K562 (cell line): ENCODE measurements at regions not wholly inside any gene's neighbourhood (a gene's known extent, or its start where the extent isn't known, plus 50 kb on each side); places are given as distances from the start of the nearest gene placed in this dataset.

Experiments
- CC2D1A ChIP-seq: fragments of 450-650 bp; IDR thresholded peaks from 2 replicates; pipeline ENCODE4 v1.6.1; 2017; ENCODE audit warnings: mild to moderate bottlenecking
- CHD2 ChIP-seq: IDR thresholded peaks from 2 replicates; pipeline ENCODE4 v1.6.1; 2011; ENCODE audit warnings: low read depth, low read length
- ELF1 ChIP-seq: fragments of 200-800 bp; sonication (Bioruptor generic); IDR thresholded peaks from 2 replicates; pipeline ENCODE4 v1.6.1; 2016; ENCODE audit warnings: missing genetic modification characterization, missing compliant biosample characterization
- EP300 ChIP-seq: IDR thresholded peaks from 2 replicates; pipeline ENCODE4 v1.6.1; 2012; ENCODE audit warnings: low read length, improper control_type of control experiment
- L3MBTL2 ChIP-seq: fragments of 450-650 bp; IDR thresholded peaks from 2 replicates; pipeline ENCODE4 v1.6.1; 2016; ENCODE audit warnings: mild to moderate bottlenecking, moderate library complexity
- NFIC ChIP-seq: fragments of 450-650 bp; IDR thresholded peaks from 2 replicates; pipeline ENCODE4 v1.6.1; 2017; ENCODE audit warnings: mild to moderate bottlenecking, inconsistent platforms
- RFX5 ChIP-seq: IDR thresholded peaks from 2 replicates; pipeline ENCODE4 v1.6.1; 2011; ENCODE audit warnings: low read depth, mild to moderate bottlenecking, improper control_type of control experiment, low read length
- SIN3A ChIP-seq, 2 experiments: fragments of 150-350 bp in 1 of 2; IDR thresholded peaks; 2 replicates each; pipeline ENCODE4 v1.6.1; 2011 to 2016; ENCODE audit warnings: borderline replicate concordance in 2 of 2, low read depth in 2 of 2, low read length in 2 of 2, mild to moderate bottlenecking in 2 of 2, moderate library complexity in 2 of 2; ENCODE audit not compliant: control insufficient read depth in 1 of 2
- SIX5 ChIP-seq, 2 experiments: IDR thresholded peaks; 2 replicates each; pipeline ENCODE4 v1.6.1; 2011; ENCODE audit warnings: low read length in 2 of 2, borderline replicate concordance in 1 of 2, low read depth in 1 of 2, mild to moderate bottlenecking in 1 of 2, moderate library complexity in 1 of 2; ENCODE audit not compliant: insufficient read depth in 1 of 2
- U2AF2 ChIP-seq: fragments of 200-400 bp; formaldehyde crosslinking; optimal IDR thresholded peaks from 2 replicates; pipeline ENCODE3; 2017; ENCODE audit warnings: low read depth, mild to moderate bottlenecking, low read length
- ZNF175 ChIP-seq: fragments of 200-800 bp; sonication (Bioruptor generic); IDR thresholded peaks from 2 replicates; pipeline ENCODE4 v1.6.1; 2016; ENCODE audit warnings: low read depth, mild to moderate bottlenecking, missing genetic modification characterization, missing compliant biosample characterization
- ZNF253 ChIP-seq: fragments of 250-450 bp; sonication (Bioruptor Pico); conservative IDR thresholded peaks from 2 replicates; pipeline ENCODE4 v1.6.1; 2021; ENCODE audit warnings: mild to moderate bottlenecking
- TF ChIP-seq, protein P1 (sequence below), 3 experiments: IDR thresholded peaks in 2 of 3; conservative IDR thresholded peaks in 1 of 3; 2 replicates each; pipeline ENCODE4 v1.5.1; 2011 to 2012; ENCODE audit warnings: low read length in 3 of 3, mild to moderate bottlenecking in 3 of 3, control low read depth in 2 of 3, improper control_type of control experiment in 1 of 3, inconsistent platforms in 1 of 3, low read depth in 1 of 3, mixed read lengths in 1 of 3, moderate library complexity in 1 of 3; ENCODE audit not compliant: insufficient read depth in 2 of 3
- TF ChIP-seq, protein P2 (sequence below): fragments of 450-650 bp; formaldehyde crosslinking; IDR thresholded peaks from 2 replicates; pipeline ENCODE4 v1.4.0; 2022; ENCODE audit warnings: missing genetic modification characterization

- TF ChIP-seq ELF1 (tag) (no peak), SIN3A (IDR thresholded peaks at IDR 0.05; ENCODE audit: borderline replicate concordance in 2 of 2, control insufficient read depth in 1 of 2, low read depth in 2 of 2, low read length in 2 of 2) (no peak), EP300 (no peak), ZNF253 (CRISPR knock-in tag) (no peak), ZNF175 (CRISPR knock-in tag) (no peak), SIX5 (IDR thresholded peaks at IDR 0.05; ENCODE audit: borderline replicate concordance in 1 of 2, insufficient read depth in 1 of 2, low read depth in 1 of 2, low read length in 2 of 2) (no peak), CC2D1A (no peak), RFX5 (no peak), L3MBTL2 (no peak), U2AF2 (no peak), NFIC (no peak), CHD2 (no peak)
- TF ChIP-seq, protein P1, sequence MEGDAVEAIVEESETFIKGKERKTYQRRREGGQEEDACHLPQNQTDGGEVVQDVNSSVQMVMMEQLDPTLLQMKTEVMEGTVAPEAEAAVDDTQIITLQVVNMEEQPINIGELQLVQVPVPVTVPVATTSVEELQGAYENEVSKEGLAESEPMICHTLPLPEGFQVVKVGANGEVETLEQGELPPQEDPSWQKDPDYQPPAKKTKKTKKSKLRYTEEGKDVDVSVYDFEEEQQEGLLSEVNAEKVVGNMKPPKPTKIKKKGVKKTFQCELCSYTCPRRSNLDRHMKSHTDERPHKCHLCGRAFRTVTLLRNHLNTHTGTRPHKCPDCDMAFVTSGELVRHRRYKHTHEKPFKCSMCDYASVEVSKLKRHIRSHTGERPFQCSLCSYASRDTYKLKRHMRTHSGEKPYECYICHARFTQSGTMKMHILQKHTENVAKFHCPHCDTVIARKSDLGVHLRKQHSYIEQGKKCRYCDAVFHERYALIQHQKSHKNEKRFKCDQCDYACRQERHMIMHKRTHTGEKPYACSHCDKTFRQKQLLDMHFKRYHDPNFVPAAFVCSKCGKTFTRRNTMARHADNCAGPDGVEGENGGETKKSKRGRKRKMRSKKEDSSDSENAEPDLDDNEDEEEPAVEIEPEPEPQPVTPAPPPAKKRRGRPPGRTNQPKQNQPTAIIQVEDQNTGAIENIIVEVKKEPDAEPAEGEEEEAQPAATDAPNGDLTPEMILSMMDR (IDR thresholded peaks at IDR 0.05 in 2 of 3, conservative IDR thresholded peaks at IDR 0.05 in 1 of 3; ENCODE audit: insufficient read depth in 2 of 3, low read depth in 1 of 3, low read length in 3 of 3), result no peak
- TF ChIP-seq, protein P2, sequence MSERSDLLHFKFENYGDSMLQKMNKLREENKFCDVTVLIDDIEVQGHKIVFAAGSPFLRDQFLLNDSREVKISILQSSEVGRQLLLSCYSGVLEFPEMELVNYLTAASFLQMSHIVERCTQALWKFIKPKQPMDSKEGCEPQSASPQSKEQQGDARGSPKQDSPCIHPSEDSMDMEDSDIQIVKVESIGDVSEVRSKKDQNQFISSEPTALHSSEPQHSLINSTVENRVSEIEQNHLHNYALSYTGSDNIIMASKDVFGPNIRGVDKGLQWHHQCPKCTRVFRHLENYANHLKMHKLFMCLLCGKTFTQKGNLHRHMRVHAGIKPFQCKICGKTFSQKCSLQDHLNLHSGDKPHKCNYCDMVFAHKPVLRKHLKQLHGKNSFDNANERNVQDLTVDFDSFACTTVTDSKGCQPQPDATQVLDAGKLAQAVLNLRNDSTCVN, result no peak
Measured at GRCh38 chr13:106407338-106407737, 128.1 kb downstream of the EFNB2 start.
